ENCODE measurements at regions not wholly inside any gene's neighbourhood (a gene's known extent, or its start where the extent isn't known, plus 50 kb on each side); places are given as distances from the start of the nearest gene placed in this dataset.

DNA sequence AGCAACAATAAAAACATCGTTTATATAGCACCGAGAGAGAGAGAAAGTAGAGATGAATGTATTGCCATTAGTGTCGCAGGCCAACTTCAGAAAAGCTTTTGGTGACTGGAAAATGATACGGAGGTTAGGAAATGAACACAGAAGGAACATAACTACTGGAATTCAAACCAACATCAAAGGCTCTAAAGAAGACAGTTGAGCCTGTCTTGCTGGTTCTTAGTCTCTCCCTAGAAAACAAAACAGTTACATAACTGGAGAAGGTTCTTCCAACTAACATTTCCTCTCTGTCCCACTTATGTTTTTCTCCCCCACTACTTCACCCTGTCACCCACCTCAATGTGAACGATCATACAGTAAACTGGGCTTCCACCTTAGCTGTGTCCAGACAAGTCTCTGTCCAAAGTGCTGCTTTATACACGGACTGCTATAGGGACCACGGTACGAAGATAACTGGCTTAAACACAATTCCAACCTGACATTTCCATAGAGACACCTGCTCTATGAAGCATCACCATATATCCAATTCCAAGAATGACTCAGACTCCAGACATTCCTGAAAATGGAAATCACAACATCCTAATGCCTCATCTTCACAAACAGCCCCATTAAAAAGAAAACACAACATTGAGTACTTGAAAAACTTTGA, 85.2 kb upstream of the ARHGAP32 start:
- Histone ChIP-seq H3K27me3 (replicated peaks in 1 of 4; ENCODE audit: control insufficient read depth in 3 of 4, extremely low read depth in 1 of 4, insufficient read depth in 3 of 4, low read length in 3 of 4) (peaks cover 0 to 3% (median 1%) of the 10 kb centered on the region in 4 experiments; a peak in 2 of 7 replicates), H3K79me1 (ENCODE audit: low read depth, low read length) (peaks cover 2% of the 10 kb centered on the region; the same call in 1 of the 2 replicates), H3K79me2 (ENCODE audit: control insufficient read depth in 1 of 2, insufficient read depth in 2 of 2, low read length in 2 of 2) (peaks cover 12 to 63% of the 10 kb centered on the region in 2 experiments), H3K56ac (replicated peaks; ENCODE audit: insufficient read length, low read depth, low read length) (no peak overlapping the region), H2BK5ac (ENCODE audit: low read depth, low read length) (no peak overlapping the region), H3K9ac (replicated peaks in 1 of 4; ENCODE audit: extremely low read depth in 1 of 4, low read depth in 3 of 4, low read length in 3 of 4) (no peak overlapping the region), H3K27ac (ENCODE audit: low read depth, low read length) (no peak overlapping the region), H2BK12ac (ENCODE audit: low read depth, low read length) (no peak overlapping the region), H2BK15ac (ENCODE audit: low read length) (no peak overlapping the region), H3K23ac (ENCODE audit: insufficient read length) (no peak overlapping the region), H3K9me3 (ENCODE audit: insufficient read depth in 2 of 2, low read depth in 1 of 2, low read length in 1 of 2) (no peaks in the 10 kb centered on the region), H4K91ac (replicated peaks; ENCODE audit: insufficient read length, low read length) (no peak overlapping the region), H3K4ac (replicated peaks; ENCODE audit: insufficient read length, low read depth, low read length) (no peak overlapping the region), H3K36me3 (ENCODE audit: control insufficient read depth in 2 of 4, insufficient read depth in 4 of 4, low read length in 3 of 4) (no peaks in the 10 kb centered on the region), H2BK120ac (replicated peaks; ENCODE audit: low read depth, low read length) (no peak overlapping the region), H4K5ac (ENCODE audit: insufficient read length, low read depth, low read length) (no peak overlapping the region), H2AK5ac (ENCODE audit: low read depth, low read length) (0 out of 2 replicates have a peak overlapping the region, but pooled peaks have one; percentile 6), H3K14ac (ENCODE audit: insufficient read length) (no peak overlapping the region), H4K8ac (ENCODE audit: extremely low read depth, insufficient read depth, low read length) (no peak overlapping the region), H3K4me3 (ENCODE audit: extremely low read depth in 1 of 4, insufficient read depth in 2 of 4, low read depth in 3 of 4, low read length in 4 of 4) (peak overlapping the region in 1 of 4 experiments; percentile 79; a peak in 2 of 8 replicates), H3K23me2 (ENCODE audit: low read depth, low read length) (no peaks in the 10 kb centered on the region; the same call in 1 of the 2 replicates), H3K4me1 (replicated peaks in 1 of 4; ENCODE audit: control insufficient read depth in 3 of 4, insufficient read depth in 4 of 4, low read length in 3 of 4) (peaks cover 3 to 19% (median 9%) of the 10 kb centered on the region in 4 experiments; a peak in 6 of 7 replicates), H4K20me1 (replicated peaks in 1 of 2; ENCODE audit: control insufficient read depth in 1 of 2, insufficient read depth in 2 of 2, low read length in 2 of 2) (peaks cover 11 to 12% of the 10 kb centered on the region in 2 experiments), H2BK20ac (ENCODE audit: low read length) (no peak overlapping the region; the same call in 1 of the 2 replicates), H2AFZ (ENCODE audit: low read length) (no peak overlapping the region), H3K18ac (ENCODE audit: extremely low read depth, low read length) (no peak overlapping the region), H3K4me2 (ENCODE audit: insufficient read depth in 1 of 2, low read depth in 2 of 2, low read length in 2 of 2) (peak overlapping the region; percentile 8 to 73; a peak in 1 of 4 replicates)
- WGBS, 2 experiments (ENCODE audit: extremely low coverage in 1 of 2, insufficient coverage in 1 of 2, insufficient read length in 1 of 2, insufficient replicate concordance in 2 of 2, low coverage in 1 of 2, low lambda C conversion rate in 2 of 2, missing lambda C conversion rate in 1 of 2), result 78% methylated on average over 8 of the region's 8 CpGs; no CpG with 5 or more reads in 1 of the 2 experiments
- DNase-seq (ENCODE audit: low read depth in 1 of 2, low spot score in 2 of 2) (no peak), FAIRE-seq (no peak)
- ChIA-PET POLR2A (ENCODE audit: partially characterized antibody) (interaction anchor here (1.1 kb wide), 1 partner anchor 13 kb away, joined by 4 read pairs; no protein-coding TSS in a partner anchor), CTCF (ENCODE audit: partially characterized antibody) (interaction anchor here (0.6 to 0.9 kb wide), 4 partner anchors 12 to 81 kb away, joined by 3 read pairs; no protein-coding TSS in a partner anchor)
- TF ChIP-seq EZH2 (IDR thresholded peaks at IDR 0.05; ENCODE audit: low read depth, low read length, severe bottlenecking) (no peak), BCL11A (IDR thresholded peaks at IDR 0.05; ENCODE audit: low read depth in 2 of 2, low read length in 2 of 2) (no peak), SIN3A (conservative IDR thresholded peaks at IDR 0.05 in 1 of 2, IDR thresholded peaks at IDR 0.05 in 1 of 2; ENCODE audit: low read depth in 1 of 2, low read length in 2 of 2) (no peak), TAF7 (optimal IDR thresholded peaks at IDR 0.05; ENCODE audit: borderline replicate concordance, low read depth, low read length) (no peak), RBBP5 (IDR thresholded peaks at IDR 0.05; ENCODE audit: borderline replicate concordance, low read depth, low read length) (no peak)
- TF ChIP-seq, protein P1, sequence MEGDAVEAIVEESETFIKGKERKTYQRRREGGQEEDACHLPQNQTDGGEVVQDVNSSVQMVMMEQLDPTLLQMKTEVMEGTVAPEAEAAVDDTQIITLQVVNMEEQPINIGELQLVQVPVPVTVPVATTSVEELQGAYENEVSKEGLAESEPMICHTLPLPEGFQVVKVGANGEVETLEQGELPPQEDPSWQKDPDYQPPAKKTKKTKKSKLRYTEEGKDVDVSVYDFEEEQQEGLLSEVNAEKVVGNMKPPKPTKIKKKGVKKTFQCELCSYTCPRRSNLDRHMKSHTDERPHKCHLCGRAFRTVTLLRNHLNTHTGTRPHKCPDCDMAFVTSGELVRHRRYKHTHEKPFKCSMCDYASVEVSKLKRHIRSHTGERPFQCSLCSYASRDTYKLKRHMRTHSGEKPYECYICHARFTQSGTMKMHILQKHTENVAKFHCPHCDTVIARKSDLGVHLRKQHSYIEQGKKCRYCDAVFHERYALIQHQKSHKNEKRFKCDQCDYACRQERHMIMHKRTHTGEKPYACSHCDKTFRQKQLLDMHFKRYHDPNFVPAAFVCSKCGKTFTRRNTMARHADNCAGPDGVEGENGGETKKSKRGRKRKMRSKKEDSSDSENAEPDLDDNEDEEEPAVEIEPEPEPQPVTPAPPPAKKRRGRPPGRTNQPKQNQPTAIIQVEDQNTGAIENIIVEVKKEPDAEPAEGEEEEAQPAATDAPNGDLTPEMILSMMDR (IDR thresholded peaks at IDR 0.05; ENCODE audit: control extremely low read depth in 1 of 3, insufficient read depth in 1 of 3, low read depth in 1 of 3, low read length in 3 of 3), result no peak

All from H1 (cell line).